HEK293 (cell line): ENCODE measurements at regions not wholly inside any gene's neighbourhood (a gene's known extent, or its start where the extent isn't known, plus 50 kb on each side); places are given as distances from the start of the nearest gene placed in this dataset.

Experiments used
- CTCF ChIA-PET: fragments of 350-600 bp; formaldehyde crosslinking; extraction: SDS; loops from one replicate; lab custom pipeline; 2021; ENCODE audit warnings: antibody characterized with exemption; lab: Yijun Ruan, JAX
- POLR2A ChIA-PET: fragments of 300-600 bp; formaldehyde crosslinking; extraction: SDS; loops from one replicate; lab custom pipeline; 2020; ENCODE audit warnings: antibody characterized with exemption, inconsistent platforms; lab: Yijun Ruan, JAX
- H3K27ac ChIP-seq: fragments of 200-500 bp; sonication (Bioruptor generic); 2 replicates; pipeline ENCODE4 v1.5.1; 2014; ENCODE audit warnings: low read depth, low read length, control low read depth, inconsistent platforms; ENCODE audit errors: extremely low read depth
- H3K36me3 ChIP-seq, 2 experiments: fragments of 200-500 bp in 1 of 2; sonication (Bioruptor generic) in 1 of 2; 1 replicate in 1 of 2; 2 replicates in 1 of 2; pipeline ENCODE4 v1.5.1; 2014 to 2017; ENCODE audit warnings: inconsistent platforms in 2 of 2, low read length in 2 of 2; ENCODE audit not compliant: control insufficient read depth in 2 of 2, insufficient read depth in 1 of 2
- H3K4me1 ChIP-seq: fragments of 200-500 bp; sonication (Bioruptor generic); 2 replicates; pipeline ENCODE4 v1.5.1; 2014; ENCODE audit warnings: mild to moderate bottlenecking, low read length, inconsistent platforms; ENCODE audit not compliant: control insufficient read depth, insufficient read depth
- H3K4me3 ChIP-seq: 2 replicates; pipeline ENCODE4 v1.5.1; 2011; ENCODE audit warnings: low read depth, mild to moderate bottlenecking, control low read depth, low read length, moderate library complexity
- H3K9me3 ChIP-seq: fragments of 200-500 bp; sonication (Bioruptor generic); 2 replicates; pipeline ENCODE4 v1.5.1; 2014; ENCODE audit warnings: low read depth, low read length, inconsistent platforms; ENCODE audit not compliant: control insufficient read depth, insufficient read depth
- HIC1 ChIP-seq: fragments of 450-650 bp; formaldehyde crosslinking; IDR thresholded peaks from 2 replicates; pipeline ENCODE4 v1.5.1; 2016; ENCODE audit warnings: missing biosample characterization, missing genetic modification characterization
- INSM2 ChIP-seq: fragments of 450-650 bp; formaldehyde crosslinking; IDR thresholded peaks from 2 replicates; pipeline ENCODE4 v1.5.1; 2016; ENCODE audit warnings: missing biosample characterization, missing genetic modification characterization
- OSR2 ChIP-seq: fragments of 450-650 bp; formaldehyde crosslinking; IDR thresholded peaks from 2 replicates; pipeline ENCODE4 v1.5.1; 2016; ENCODE audit warnings: missing biosample characterization, missing genetic modification characterization
- PBX3 ChIP-seq: sonication (generic); formaldehyde crosslinking; IDR thresholded peaks from 2 replicates; pipeline ENCODE4 v1.8.1; 2022; ENCODE audit warnings: mild to moderate bottlenecking, moderate library complexity, missing genetic modification reagents
- SALL2 ChIP-seq: fragments of 450-650 bp; formaldehyde crosslinking; IDR thresholded peaks from 2 replicates; pipeline ENCODE4 v1.5.0; 2017; ENCODE audit warnings: missing biosample characterization, mild to moderate bottlenecking, missing genetic modification characterization, borderline replicate concordance
- SCRT1 ChIP-seq: fragments of 450-650 bp; formaldehyde crosslinking; IDR thresholded peaks from 2 replicates; pipeline ENCODE4 v1.5.1; 2016; ENCODE audit warnings: missing biosample characterization, missing genetic modification characterization, borderline replicate concordance
- ZBTB17 ChIP-seq: fragments of 450-650 bp; formaldehyde crosslinking; IDR thresholded peaks from 2 replicates; pipeline ENCODE4 v1.5.1; 2016; ENCODE audit warnings: missing biosample characterization, missing genetic modification characterization
- ZBTB26 ChIP-seq: fragments of 450-650 bp; formaldehyde crosslinking; optimal IDR thresholded peaks from 2 replicates; pipeline ENCODE3; 2016; ENCODE audit warnings: missing biosample characterization, mild to moderate bottlenecking, missing genetic modification characterization
- ZNF112 ChIP-seq: fragments of 450-650 bp; formaldehyde crosslinking; IDR thresholded peaks from 2 replicates; pipeline ENCODE4 v1.5.0; 2017; ENCODE audit warnings: missing biosample characterization, missing genetic modification characterization
- ZNF133 ChIP-seq: fragments of 450-650 bp; formaldehyde crosslinking; IDR thresholded peaks from 2 replicates; pipeline ENCODE4 v1.5.1; 2016; ENCODE audit warnings: missing biosample characterization, missing genetic modification characterization
- ZNF2 ChIP-seq: fragments of 450-650 bp; formaldehyde crosslinking; IDR thresholded peaks from 2 replicates; pipeline ENCODE4 v1.5.1; 2016; ENCODE audit warnings: missing biosample characterization, missing genetic modification characterization
- ZNF23 ChIP-seq: fragments of 450-650 bp; formaldehyde crosslinking; IDR thresholded peaks from 2 replicates; pipeline ENCODE4 v1.5.1; 2016; ENCODE audit warnings: missing biosample characterization, missing genetic modification characterization, borderline replicate concordance
- ZNF274 ChIP-seq, 2 experiments: fragments of 200-500 bp in 1 of 2; fragments of 450-650 bp in 1 of 2; sonication (Bioruptor generic) in 1 of 2; formaldehyde crosslinking in 1 of 2; IDR thresholded peaks; 2 replicates each; pipeline versions ENCODE4 v1.5.1 to v1.6.1; 2014 to 2016; ENCODE audit warnings: borderline replicate concordance in 1 of 2, inconsistent platforms in 1 of 2, low read length in 1 of 2, missing biosample characterization in 1 of 2, missing genetic modification characterization in 1 of 2
- ZNF324 ChIP-seq: fragments of 450-650 bp; formaldehyde crosslinking; IDR thresholded peaks from 2 replicates; pipeline ENCODE4 v1.5.1; 2016; ENCODE audit warnings: missing biosample characterization, missing genetic modification characterization
- ZNF513 ChIP-seq: fragments of 450-650 bp; IDR thresholded peaks from 2 replicates; pipeline ENCODE4 v1.5.1; 2018; ENCODE audit warnings: missing biosample characterization, missing genetic modification characterization
- ZNF549 ChIP-seq: fragments of 450-650 bp; IDR thresholded peaks from 2 replicates; pipeline ENCODE4 v1.5.1; 2018; ENCODE audit warnings: missing biosample characterization, missing genetic modification characterization, mild to moderate bottlenecking, inconsistent platforms, moderate library complexity
- ZNF555 ChIP-seq: fragments of 450-650 bp; formaldehyde crosslinking; conservative IDR thresholded peaks from 2 replicates; pipeline ENCODE4 v1.5.1; 2017; ENCODE audit warnings: missing biosample characterization, mild to moderate bottlenecking, missing genetic modification characterization, inconsistent platforms
- ZNF600 ChIP-seq: fragments of 450-650 bp; formaldehyde crosslinking; IDR thresholded peaks from 2 replicates; pipeline ENCODE4 v1.5.1; 2016; ENCODE audit warnings: missing biosample characterization, missing genetic modification characterization
- ZNF664 ChIP-seq: fragments of 450-650 bp; formaldehyde crosslinking; IDR thresholded peaks from 2 replicates; pipeline ENCODE4 v1.5.1; 2016; ENCODE audit warnings: missing biosample characterization, missing genetic modification characterization
- ZNF747 ChIP-seq: fragments of 450-650 bp; formaldehyde crosslinking; IDR thresholded peaks from 2 replicates; pipeline ENCODE4 v1.5.1; 2016; ENCODE audit warnings: missing biosample characterization, missing genetic modification characterization
- ZNF837 ChIP-seq: fragments of 450-650 bp; formaldehyde crosslinking; IDR thresholded peaks from 2 replicates; pipeline ENCODE4 v1.5.1; 2016; ENCODE audit warnings: missing biosample characterization, missing genetic modification characterization

- Histone ChIP-seq H3K4me1 (no peaks in the 10 kb centered on the region), H3K9me3 (no peaks in the 10 kb centered on the region), H3K27ac (no peak overlapping the region), H3K36me3 (no peaks in the 10 kb centered on the region), H3K4me3 (no peak overlapping the region)
- ChIA-PET POLR2A (no interaction called here), CTCF (no interaction called here)
- TF ChIP-seq ZNF23 (tag by site-specific recombination) (no peak), HIC1 (tag by site-specific recombination) (no peak), ZNF274 (IDR thresholded peaks at IDR 0.05; ENCODE audit: low read length) (no peak), ZNF274 (tag by site-specific recombination; IDR thresholded peaks at IDR 0.05; ENCODE audit: borderline replicate concordance) (no peak), ZNF2 (tag by site-specific recombination) (no peak), ZNF513 (no peak), SALL2 (no peak)
These were observed 406.8 kb downstream of the STIM2 start for GRCh38 chr4:27267339-27267969.

GRCh38 chr4:27267970-27268355 is 407.3 kb downstream of the STIM2 start:
- CTCF ChIA-PET = no interaction called here
- TF ChIP-seq OSR2 (tag by site-specific recombination) = no peak
- no peak for TF ChIP-seq PBX3
- no peak for TF ChIP-seq ZNF112 (tag by site-specific recombination)
- no peak for TF ChIP-seq HIC1 (tag by site-specific recombination)
- TF ChIP-seq ZNF664 (tag by site-specific recombination) = no peak
- TF ChIP-seq ZNF324 (tag by site-specific recombination) = no peak
- Histone ChIP-seq H3K27ac (no peak overlapping the region), H3K36me3 (no peaks in the 10 kb centered on the region), H3K4me3 (no peak overlapping the region), H3K4me1 (no peaks in the 10 kb centered on the region), H3K9me3 (no peaks in the 10 kb centered on the region)
- POLR2A ChIA-PET = no interaction called here

GRCh38 chr4:27270435-27270834 is 409.8 kb downstream of the STIM2 start:
- ChIA-PET CTCF (no interaction called here), POLR2A (no interaction called here)
- H3K4me1 ChIP-seq = no peaks in the 10 kb centered on the region
- H3K4me3 ChIP-seq = no peak overlapping the region
- H3K36me3 ChIP-seq = no peaks in the 10 kb centered on the region
- H3K9me3 ChIP-seq = no peaks in the 10 kb centered on the region
- H3K27ac ChIP-seq = no peak overlapping the region
- TF ChIP-seq SCRT1 (tag by site-specific recombination) (no peak), ZNF747 (tag by site-specific recombination) (no peak), ZNF600 (no peak), ZNF549 (tag by site-specific recombination) (no peak), ZBTB26 (tag by site-specific recombination) (no peak), ZBTB17 (tag by site-specific recombination) (no peak), ZNF555 (tag by site-specific recombination) (no peak), INSM2 (tag by site-specific recombination) (no peak), ZNF133 (no peak), ZNF274 (IDR thresholded peaks at IDR 0.05; ENCODE audit: low read length) (no peak), ZNF274 (tag by site-specific recombination; IDR thresholded peaks at IDR 0.05; ENCODE audit: borderline replicate concordance) (no peak), ZNF837 (tag by site-specific recombination) (no peak)
